ENCODE measurements at regions not wholly inside any gene's neighbourhood (a gene's known extent, or its start where the extent isn't known, plus 50 kb on each side); places are given as distances from the start of the nearest gene placed in this dataset.

GRCh38 chr3:61358364-61358763 lies 107.1 kb upstream of the FHIT start (continued):
- TF ChIP-seq, protein P1, sequence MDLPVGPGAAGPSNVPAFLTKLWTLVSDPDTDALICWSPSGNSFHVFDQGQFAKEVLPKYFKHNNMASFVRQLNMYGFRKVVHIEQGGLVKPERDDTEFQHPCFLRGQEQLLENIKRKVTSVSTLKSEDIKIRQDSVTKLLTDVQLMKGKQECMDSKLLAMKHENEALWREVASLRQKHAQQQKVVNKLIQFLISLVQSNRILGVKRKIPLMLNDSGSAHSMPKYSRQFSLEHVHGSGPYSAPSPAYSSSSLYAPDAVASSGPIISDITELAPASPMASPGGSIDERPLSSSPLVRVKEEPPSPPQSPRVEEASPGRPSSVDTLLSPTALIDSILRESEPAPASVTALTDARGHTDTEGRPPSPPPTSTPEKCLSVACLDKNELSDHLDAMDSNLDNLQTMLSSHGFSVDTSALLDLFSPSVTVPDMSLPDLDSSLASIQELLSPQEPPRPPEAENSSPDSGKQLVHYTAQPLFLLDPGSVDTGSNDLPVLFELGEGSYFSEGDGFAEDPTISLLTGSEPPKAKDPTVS (IDR thresholded peaks at IDR 0.05; ENCODE audit: low read depth, low read length), result no peak
- 0 out of 2 replicates have a peak, but pooled peaks have one; percentile 84 for TF ChIP-seq WRNIP1 (IDR thresholded peaks at IDR 0.05; ENCODE audit: borderline replicate concordance, low read depth, low read length)
- TF ChIP-seq KLF5 (IDR thresholded peaks at IDR 0.05; ENCODE audit: partially characterized antibody), result no peak
- TF ChIP-seq ZSCAN29 (IDR thresholded peaks at IDR 0.05), result no peak
- no peak for TF ChIP-seq SIN3A (IDR thresholded peaks at IDR 0.05; ENCODE audit: low read depth, low read length)
- no peak for TF ChIP-seq SMAD5 (IDR thresholded peaks at IDR 0.05; ENCODE audit: low read depth)
- TF ChIP-seq ATF7 (IDR thresholded peaks at IDR 0.05; ENCODE audit: low read depth), result peak; percentile 52; the same call in 1 of the 2 replicates
- TF ChIP-seq KDM1A (IDR thresholded peaks at IDR 0.05; ENCODE audit: borderline replicate concordance), result no peak
- no peak for TF ChIP-seq STAT3 (IDR thresholded peaks at IDR 0.05; ENCODE audit: low read depth, low read length)
- no peak for TF ChIP-seq ZNF207 (IDR thresholded peaks at IDR 0.05; ENCODE audit: borderline replicate concordance)
- TF ChIP-seq CBX3 (IDR thresholded peaks at IDR 0.05; ENCODE audit: borderline replicate concordance, low read depth), result no peak
- no peak for TF ChIP-seq NFXL1 (IDR thresholded peaks at IDR 0.05; ENCODE audit: borderline replicate concordance)
- TF ChIP-seq GABPA (IDR thresholded peaks at IDR 0.05; ENCODE audit: low read depth), result no peak
- TF ChIP-seq SP1 (IDR thresholded peaks at IDR 0.05; ENCODE audit: low read depth, low read length), result peak; percentile 58
- no peak for TF ChIP-seq STAT1 (conservative IDR thresholded peaks at IDR 0.05)
- TF ChIP-seq CEBPB (IDR thresholded peaks at IDR 0.05; ENCODE audit: borderline replicate concordance in 1 of 2, low read depth in 2 of 2, low read length in 2 of 2), result no peak
- TF ChIP-seq POLR2AphosphoS5 (IDR thresholded peaks at IDR 0.05; ENCODE audit: low read length), result no peak
- no peak for TF ChIP-seq BRCA1 (IDR thresholded peaks at IDR 0.05; ENCODE audit: low read depth, low read length)
- TF ChIP-seq, protein P2, sequence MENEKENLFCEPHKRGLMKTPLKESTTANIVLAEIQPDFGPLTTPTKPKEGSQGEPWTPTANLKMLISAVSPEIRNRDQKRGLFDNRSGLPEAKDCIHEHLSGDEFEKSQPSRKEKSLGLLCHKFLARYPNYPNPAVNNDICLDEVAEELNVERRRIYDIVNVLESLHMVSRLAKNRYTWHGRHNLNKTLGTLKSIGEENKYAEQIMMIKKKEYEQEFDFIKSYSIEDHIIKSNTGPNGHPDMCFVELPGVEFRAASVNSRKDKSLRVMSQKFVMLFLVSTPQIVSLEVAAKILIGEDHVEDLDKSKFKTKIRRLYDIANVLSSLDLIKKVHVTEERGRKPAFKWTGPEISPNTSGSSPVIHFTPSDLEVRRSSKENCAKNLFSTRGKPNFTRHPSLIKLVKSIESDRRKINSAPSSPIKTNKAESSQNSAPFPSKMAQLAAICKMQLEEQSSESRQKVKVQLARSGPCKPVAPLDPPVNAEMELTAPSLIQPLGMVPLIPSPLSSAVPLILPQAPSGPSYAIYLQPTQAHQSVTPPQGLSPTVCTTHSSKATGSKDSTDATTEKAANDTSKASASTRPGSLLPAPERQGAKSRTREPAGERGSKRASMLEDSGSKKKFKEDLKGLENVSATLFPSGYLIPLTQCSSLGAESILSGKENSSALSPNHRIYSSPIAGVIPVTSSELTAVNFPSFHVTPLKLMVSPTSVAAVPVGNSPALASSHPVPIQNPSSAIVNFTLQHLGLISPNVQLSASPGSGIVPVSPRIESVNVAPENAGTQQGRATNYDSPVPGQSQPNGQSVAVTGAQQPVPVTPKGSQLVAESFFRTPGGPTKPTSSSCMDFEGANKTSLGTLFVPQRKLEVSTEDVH (IDR thresholded peaks at IDR 0.05; ENCODE audit: low read depth, partially characterized antibody), result no peak
- TF ChIP-seq SPI1 (IDR thresholded peaks at IDR 0.05; ENCODE audit: borderline replicate concordance, insufficient read depth, low read depth, low read length), result peak; percentile 100
- peak; percentile 90; the same call in 1 of the 2 replicates for TF ChIP-seq BACH1 (IDR thresholded peaks at IDR 0.05; ENCODE audit: borderline replicate concordance)
- TF ChIP-seq RAD21 (IDR thresholded peaks at IDR 0.05; ENCODE audit: insufficient read depth, low read depth, low read length), result 0 out of 2 replicates have a peak, but pooled peaks have one; percentile 2
- TF ChIP-seq NFYB (IDR thresholded peaks at IDR 0.05; ENCODE audit: insufficient read depth, low read depth, low read length), result no peak
- TF ChIP-seq MTA3 (IDR thresholded peaks at IDR 0.05; ENCODE audit: borderline replicate concordance, low read length), result peak; percentile 85; the same call in 1 of the 2 replicates
- TF ChIP-seq ZNF384 (IDR thresholded peaks at IDR 0.05; ENCODE audit: borderline replicate concordance, low read depth, low read length), result no peak
- peak; percentile 31; the same call in 1 of the 2 replicates for TF ChIP-seq NR2C1 (IDR thresholded peaks at IDR 0.05)
- no peak for TF ChIP-seq MYB (IDR thresholded peaks at IDR 0.05; ENCODE audit: borderline replicate concordance, low read depth, low read length)
- no peak for TF ChIP-seq PAX8 (IDR thresholded peaks at IDR 0.05)
- TF ChIP-seq RUNX3 (IDR thresholded peaks at IDR 0.05; ENCODE audit: low read length), result peak; percentile 88
- TF ChIP-seq YBX1 (IDR thresholded peaks at IDR 0.05), result no peak
- no peak; the same call in 1 of the 2 replicates for TF ChIP-seq ZNF217 (IDR thresholded peaks at IDR 0.05)
